Natural killer cell (primary cell): ENCODE measurements at regions not wholly inside any gene's neighbourhood (a gene's known extent, or its start where the extent isn't known, plus 50 kb on each side); places are given as distances from the start of the nearest gene placed in this dataset.
"Not testable (repeated sequence)": the region's sequence is repeated elsewhere in the genome, so short reads cannot be mapped to it uniquely, and the experiment has no call there.

ENCODE experiments used
- ATAC-seq, 3 donors: fragments of 150-1000 bp in 2 of 3; fragments of 200-7000 bp in 1 of 3; cut with Tn5 transposase; 1 replicate in 1 of 3; 2 replicates in 2 of 3; pipeline ENCODE4 v1.10.0; 2021; ENCODE audit warnings: mild to moderate bottlenecking in 2 of 3, moderate library complexity in 2 of 3
- DNase-seq, 2 donors: peaks; one replicate each; pipeline versions ENCODE4 v3.0.0 to v3.0.0-alpha.2; 2013 to 2021; ENCODE audit warnings: mixed read lengths in 1 of 2
- H3K27ac ChIP-seq: one replicate; pipeline ENCODE4 v1.5.1; 2013; ENCODE audit warnings: mild to moderate bottlenecking, low read length
- H3K27me3 ChIP-seq: one replicate; pipeline ENCODE4 v1.6.1; 2013; ENCODE audit warnings: low read length; ENCODE audit not compliant: control insufficient read depth, insufficient read depth
- H3K36me3 ChIP-seq: one replicate; pipeline ENCODE4 v1.6.1; 2013; ENCODE audit warnings: low read length; ENCODE audit not compliant: control insufficient read depth, insufficient read depth
- H3K4me1 ChIP-seq: one replicate; pipeline ENCODE4 v1.6.1; 2013; ENCODE audit warnings: low read length; ENCODE audit not compliant: control insufficient read depth, insufficient read depth
- H3K4me3 ChIP-seq: one replicate; pipeline ENCODE4 v1.5.1; 2013; ENCODE audit warnings: low read length
- H3K9me3 ChIP-seq: one replicate; pipeline ENCODE4 v1.6.1; 2013; ENCODE audit warnings: low read length; ENCODE audit not compliant: control insufficient read depth, insufficient read depth
- H3K27ac Mint-ChIP-seq, 2 donors: one replicate each; pipeline ENCODE4 v1.8.0; 2022; ENCODE audit warnings: mild to moderate bottlenecking in 2 of 2, mixed read lengths in 2 of 2, moderate library complexity in 1 of 2
- H3K27me3 Mint-ChIP-seq, 2 donors: one replicate each; pipeline ENCODE4 v1.8.0; 2022; ENCODE audit warnings: low read depth in 2 of 2, mixed read lengths in 2 of 2
- H3K36me3 Mint-ChIP-seq: one replicate; pipeline ENCODE4 v1.8.0; 2022; ENCODE audit warnings: mixed read lengths
- H3K4me1 Mint-ChIP-seq, 2 donors: one replicate each; pipeline ENCODE4 v1.8.0; 2022; ENCODE audit warnings: mixed read lengths in 2 of 2
- H3K4me3 Mint-ChIP-seq: one replicate; pipeline ENCODE4 v1.8.0; 2022; ENCODE audit warnings: mild to moderate bottlenecking, moderate library complexity, mixed read lengths
- H3K9me3 Mint-ChIP-seq, 2 donors: one replicate each; pipeline ENCODE4 v1.8.0; 2022; ENCODE audit warnings: mixed read lengths in 2 of 2
- WGBS: methylation state at CpG from one replicate; pipeline ENCODE4 v1.1.7; 2013; ENCODE audit warnings: missing lambda C conversion rate; ENCODE audit not compliant: insufficient coverage; 5-methylcytosine and 5-hydroxymethylcytosine counted together
- intact Hi-C: fragments of 100-400 bp; cut with micrococcal nuclease; formaldehyde crosslinking; loops from one replicate; pipeline ENCODE4 v1.14.2; 2022
- TF ChIP-seq, protein P1 (sequence below): fragments of 200-600 bp; IDR thresholded peaks from one replicate; pipeline ENCODE4 v1.8.0; 2022; ENCODE audit warnings: antibody characterized with exemption

DNA sequence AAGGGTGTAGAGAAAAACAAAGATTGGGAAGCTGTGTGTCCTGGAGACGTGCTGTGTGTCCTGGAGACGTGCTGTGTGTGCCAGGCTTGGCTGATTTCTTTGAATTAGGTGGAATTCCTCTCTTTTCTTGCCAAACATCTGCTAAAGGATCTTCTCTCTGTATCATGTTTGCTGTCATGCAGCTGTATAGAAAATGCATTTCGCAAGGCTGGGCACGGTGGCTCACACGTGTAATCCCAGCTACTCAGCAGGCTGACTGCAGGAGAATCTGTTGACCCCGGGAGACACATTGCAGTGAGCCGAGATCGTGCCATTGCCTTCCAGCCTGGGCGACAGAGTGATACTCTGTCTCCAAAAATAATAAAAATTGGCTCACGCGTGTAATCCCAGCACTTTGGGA, 187.0 kb downstream of the CRLF2 start:
- ATAC-seq: no peak
- H3K4me3 ChIP-seq: no peak overlapping the region
- TF ChIP-seq, protein P1, sequence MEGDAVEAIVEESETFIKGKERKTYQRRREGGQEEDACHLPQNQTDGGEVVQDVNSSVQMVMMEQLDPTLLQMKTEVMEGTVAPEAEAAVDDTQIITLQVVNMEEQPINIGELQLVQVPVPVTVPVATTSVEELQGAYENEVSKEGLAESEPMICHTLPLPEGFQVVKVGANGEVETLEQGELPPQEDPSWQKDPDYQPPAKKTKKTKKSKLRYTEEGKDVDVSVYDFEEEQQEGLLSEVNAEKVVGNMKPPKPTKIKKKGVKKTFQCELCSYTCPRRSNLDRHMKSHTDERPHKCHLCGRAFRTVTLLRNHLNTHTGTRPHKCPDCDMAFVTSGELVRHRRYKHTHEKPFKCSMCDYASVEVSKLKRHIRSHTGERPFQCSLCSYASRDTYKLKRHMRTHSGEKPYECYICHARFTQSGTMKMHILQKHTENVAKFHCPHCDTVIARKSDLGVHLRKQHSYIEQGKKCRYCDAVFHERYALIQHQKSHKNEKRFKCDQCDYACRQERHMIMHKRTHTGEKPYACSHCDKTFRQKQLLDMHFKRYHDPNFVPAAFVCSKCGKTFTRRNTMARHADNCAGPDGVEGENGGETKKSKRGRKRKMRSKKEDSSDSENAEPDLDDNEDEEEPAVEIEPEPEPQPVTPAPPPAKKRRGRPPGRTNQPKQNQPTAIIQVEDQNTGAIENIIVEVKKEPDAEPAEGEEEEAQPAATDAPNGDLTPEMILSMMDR: no peak
- H3K9me3 Mint-ChIP-seq: no peaks in the 10 kb centered on the region
- peaks cover 17 to 19% of the 10 kb centered on the region in 2 donors for H3K4me1 Mint-ChIP-seq
- intact Hi-C loops: no loop called here
- no peak overlapping the region for H3K27ac ChIP-seq
- peaks cover 7 to 13% of the 10 kb centered on the region in 2 donors for H3K27me3 Mint-ChIP-seq
- H3K36me3 Mint-ChIP-seq: no peaks in the 10 kb centered on the region
- H3K9me3 ChIP-seq: peaks cover 12% of the 10 kb centered on the region
- H3K27ac Mint-ChIP-seq: no peak overlapping the region
- no peak overlapping the region for H3K4me3 Mint-ChIP-seq
- H3K36me3 ChIP-seq: no peaks in the 10 kb centered on the region
- DNase-seq: no peak
- H3K4me1 ChIP-seq: peaks cover 15% of the 10 kb centered on the region
- H3K27me3 ChIP-seq: no peaks in the 10 kb centered on the region
- 78% methylated on average over 11 of the region's 11 CpGs for WGBS

DNA sequence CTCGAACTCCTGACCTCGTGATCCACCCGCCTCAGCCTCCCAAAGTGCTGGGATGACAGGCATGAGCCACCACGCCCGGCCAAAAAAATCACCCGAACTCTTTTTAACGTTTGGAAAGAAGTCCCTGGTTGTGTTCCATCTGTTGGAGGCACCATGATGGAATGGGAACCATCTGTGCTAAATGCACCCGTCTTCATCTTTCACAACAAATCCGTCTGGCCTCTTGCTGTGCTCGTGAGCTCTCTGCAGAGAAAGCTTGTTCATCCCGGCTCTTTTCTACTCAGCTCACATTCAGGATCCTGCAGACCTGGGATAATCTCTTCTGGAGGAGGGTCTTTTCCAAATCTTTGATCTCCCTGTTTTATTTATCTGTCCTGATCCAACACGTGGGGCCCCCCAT, 188.8 kb downstream of the CRLF2 start:
- H3K4me3 ChIP-seq: no peak overlapping the region
- Mint-ChIP-seq H3K4me3 (no peak overlapping the region), H3K9me3 (no peaks in the 10 kb centered on the region), H3K4me1 (peaks cover 17 to 19% of the 10 kb centered on the region in 2 donors), H3K27ac (no peak overlapping the region), H3K27me3 (peaks cover 7 to 13% of the 10 kb centered on the region in 2 donors), H3K36me3 (no peaks in the 10 kb centered on the region)
- DNase-seq (no peak), ATAC-seq (no peak)
- no peak overlapping the region for H3K27ac ChIP-seq
- peaks cover 12% of the 10 kb centered on the region for H3K9me3 ChIP-seq
- H3K4me1 ChIP-seq: peaks cover 15% of the 10 kb centered on the region
- intact Hi-C loops: no loop called here
- no peaks in the 10 kb centered on the region for H3K36me3 ChIP-seq
- H3K27me3 ChIP-seq: no peaks in the 10 kb centered on the region
- WGBS: 95% methylated on average over 12 of the region's 12 CpGs
- TF ChIP-seq, protein P1: no peak

DNA sequence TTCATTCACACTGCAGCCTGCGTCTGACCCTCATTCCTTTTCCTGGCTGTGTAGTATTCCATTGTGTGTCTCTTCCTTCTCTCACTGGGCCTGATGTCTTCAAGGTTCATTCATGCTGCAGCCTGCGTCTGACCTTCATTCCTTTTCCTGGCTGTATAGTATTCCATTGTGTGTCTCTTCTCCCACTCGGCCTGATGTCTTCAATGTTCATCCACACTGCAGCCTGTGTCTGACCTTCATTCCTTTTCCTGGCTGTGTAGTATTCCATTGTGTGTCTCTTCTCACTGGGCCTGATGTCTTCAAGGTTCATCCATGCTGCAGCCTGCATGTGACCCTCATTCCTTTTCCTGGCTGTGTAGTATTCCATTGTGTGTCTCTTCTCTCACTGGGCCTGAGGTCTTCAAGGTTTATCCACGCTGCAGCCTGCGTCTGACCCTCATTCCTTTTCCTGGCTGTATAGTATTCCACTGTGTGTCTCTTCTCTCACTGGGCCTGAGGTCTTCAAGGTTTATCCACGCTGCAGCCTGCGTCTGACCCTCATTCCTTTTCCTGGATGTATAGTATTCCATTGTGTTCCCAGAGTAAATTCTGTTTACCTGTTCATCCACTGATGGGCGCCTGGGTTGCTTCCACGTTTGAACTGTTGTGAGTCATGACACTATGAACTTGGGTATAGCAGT, 191.0 kb downstream of the CRLF2 start:
- ATAC-seq, H3K4me3 Mint-ChIP-seq, H3K9me3 Mint-ChIP-seq, H3K36me3 Mint-ChIP-seq, H3K4me1 ChIP-seq, H3K27me3 ChIP-seq, H3K27me3 Mint-ChIP-seq, intact Hi-C loops, H3K27ac ChIP-seq, H3K4me1 Mint-ChIP-seq, DNase-seq, H3K27ac Mint-ChIP-seq, H3K36me3 ChIP-seq, H3K4me3 ChIP-seq: not testable (repeated sequence)
- H3K9me3 ChIP-seq: peaks cover 12% of the 10 kb centered on the region
- WGBS: 97% methylated on average over 9 of the region's 9 CpGs

DNA sequence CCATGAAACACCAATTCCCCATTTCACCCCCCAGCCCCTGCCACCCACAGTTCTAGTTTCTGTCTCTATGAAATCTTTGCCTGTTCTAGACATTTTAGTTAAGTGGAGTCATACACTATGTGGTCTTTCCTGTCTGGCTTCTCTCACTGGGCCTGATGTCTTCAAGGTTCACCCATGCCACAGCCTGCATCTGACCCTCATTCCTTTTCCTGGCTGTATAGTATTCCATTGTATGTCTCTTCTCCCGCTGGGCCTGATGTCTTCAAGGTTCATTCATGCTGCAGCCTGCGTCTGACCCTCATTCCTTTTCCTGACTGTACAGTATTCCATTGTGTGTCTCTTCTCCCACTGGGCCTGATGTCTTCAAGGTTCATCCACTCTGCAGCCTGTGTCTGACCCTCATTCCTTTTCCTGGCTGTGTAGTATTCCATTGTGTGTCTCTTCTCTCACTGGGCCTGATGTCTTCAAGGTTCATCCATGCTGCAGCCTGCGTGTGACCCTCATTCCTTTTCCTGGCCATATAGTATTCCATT, 191.7 kb downstream of the CRLF2 start:
- DNase-seq (no peak), ATAC-seq (no peak)
- no peak overlapping the region for H3K4me3 Mint-ChIP-seq
- peaks cover 12% of the 10 kb centered on the region for H3K9me3 ChIP-seq
- no peak overlapping the region for H3K27ac Mint-ChIP-seq
- no peaks in the 10 kb centered on the region for H3K27me3 Mint-ChIP-seq
- no peak overlapping the region for H3K4me3 ChIP-seq
- H3K4me1 ChIP-seq: peaks cover 2% of the 10 kb centered on the region
- no peaks in the 10 kb centered on the region for H3K9me3 Mint-ChIP-seq
- H3K4me1 Mint-ChIP-seq: no peaks in the 10 kb centered on the region
- TF ChIP-seq, protein P1: no peak
- intact Hi-C loops: no loop called here
- H3K36me3 ChIP-seq: no peaks in the 10 kb centered on the region
- no peaks in the 10 kb centered on the region for H3K27me3 ChIP-seq
- no peaks in the 10 kb centered on the region for H3K36me3 Mint-ChIP-seq
- WGBS: 97% methylated on average over 3 of the region's 3 CpGs
- no peak overlapping the region for H3K27ac ChIP-seq

DNA sequence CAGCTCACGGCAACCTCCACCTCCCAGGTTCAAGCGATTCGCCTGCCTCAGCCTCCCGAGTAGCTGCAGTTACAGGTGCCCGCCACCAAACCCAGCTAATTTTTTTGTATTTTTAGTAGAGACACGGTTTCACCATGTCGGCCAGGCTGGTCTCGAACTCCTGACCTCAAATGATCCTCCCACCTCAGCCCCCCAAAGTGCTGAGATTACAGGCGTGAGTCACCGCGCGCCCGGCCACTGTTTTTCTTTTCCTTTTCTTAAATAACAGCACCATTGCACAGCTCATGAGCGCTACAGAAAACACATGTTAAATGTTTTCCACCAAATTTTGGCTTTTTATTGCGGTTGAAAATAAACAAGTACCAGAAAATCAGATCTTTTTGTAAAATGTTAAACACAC, 195.5 kb downstream of the CRLF2 start:
- H3K27ac ChIP-seq, intact Hi-C loops, H3K27me3 Mint-ChIP-seq, DNase-seq, H3K4me1 Mint-ChIP-seq, ATAC-seq, H3K4me3 Mint-ChIP-seq, H3K27ac Mint-ChIP-seq, H3K9me3 Mint-ChIP-seq, H3K36me3 ChIP-seq, H3K27me3 ChIP-seq, H3K4me1 ChIP-seq, H3K4me3 ChIP-seq, H3K36me3 Mint-ChIP-seq: not testable (repeated sequence)
- H3K9me3 ChIP-seq: peaks cover 12% of the 10 kb centered on the region
- 87% methylated on average over 15 of the region's 15 CpGs for WGBS

DNA sequence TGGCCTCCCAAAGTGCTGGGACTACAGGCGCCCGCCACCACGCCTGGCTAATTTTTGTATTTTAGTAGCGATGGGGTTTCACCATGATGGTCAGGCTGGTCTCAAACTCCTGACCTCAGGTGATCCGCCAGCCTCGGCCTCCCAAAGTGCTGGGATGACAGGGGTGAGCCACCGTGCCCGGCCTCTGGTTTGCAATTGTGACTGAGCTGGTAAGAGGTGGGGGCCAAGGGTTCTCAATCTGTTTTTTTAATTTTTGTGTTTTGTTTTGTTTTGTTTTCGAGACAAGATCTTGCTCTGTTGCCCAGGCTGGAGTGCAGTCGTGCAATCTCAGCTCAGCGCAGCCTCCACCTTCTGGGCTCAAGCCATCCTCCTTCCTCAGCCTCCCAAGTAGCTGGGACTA, 196.2 kb downstream of the CRLF2 start:
- intact Hi-C loops: not testable (repeated sequence)
- WGBS: 99% methylated on average over 10 of the region's 11 CpGs

More for the DNA sequence above, 196.2 kb downstream of the CRLF2 start:
- H3K4me3 ChIP-seq, H3K4me3 Mint-ChIP-seq, H3K36me3 ChIP-seq, H3K9me3 Mint-ChIP-seq, H3K27me3 Mint-ChIP-seq, H3K27ac ChIP-seq, H3K27ac Mint-ChIP-seq, DNase-seq, H3K4me1 Mint-ChIP-seq, ATAC-seq, H3K9me3 ChIP-seq, H3K36me3 Mint-ChIP-seq, H3K4me1 ChIP-seq, H3K27me3 ChIP-seq: not testable (repeated sequence)
